NCI-H1105 treated with DMSO at 0.1 percent for 48 hours (cell line): ENCODE measurements at regions not wholly inside any gene's neighbourhood (a gene's known extent, or its start where the extent isn't known, plus 50 kb on each side); places are given as distances from the start of the nearest gene placed in this dataset.
A peak's percentile ranks its signal among the peaks of the same experiment; 100 is the strongest.

ENCODE experiments used
- DNase-seq: peaks from one replicate; lab custom pipeline; 2025; lab: John Stamatoyannopoulos, UW

GRCh38 chr2:60400462-60401246 lies 152.8 kb downstream of the BCL11A start:
- no peak for DNase-seq

DNA sequence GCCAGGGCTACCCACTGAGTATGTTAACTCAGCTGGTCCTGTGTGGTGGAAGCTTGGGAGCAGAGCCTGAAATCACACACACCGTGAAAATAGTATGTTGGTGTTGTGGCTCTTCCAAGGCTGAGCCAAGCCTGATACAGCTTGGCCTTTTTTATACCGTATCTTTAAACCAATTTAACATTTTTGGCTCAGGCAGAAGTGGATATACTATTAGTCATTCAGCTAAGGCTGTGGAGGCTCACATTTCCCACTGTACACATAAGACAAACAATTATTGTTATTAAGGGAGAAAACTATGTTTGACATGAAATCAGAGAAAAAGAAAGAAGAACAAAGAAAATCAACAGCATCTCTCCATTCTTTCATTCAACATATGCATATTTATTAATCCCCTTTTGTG lies 159.0 kb downstream of the BCL11A start:
- no peak for DNase-seq

DNA sequence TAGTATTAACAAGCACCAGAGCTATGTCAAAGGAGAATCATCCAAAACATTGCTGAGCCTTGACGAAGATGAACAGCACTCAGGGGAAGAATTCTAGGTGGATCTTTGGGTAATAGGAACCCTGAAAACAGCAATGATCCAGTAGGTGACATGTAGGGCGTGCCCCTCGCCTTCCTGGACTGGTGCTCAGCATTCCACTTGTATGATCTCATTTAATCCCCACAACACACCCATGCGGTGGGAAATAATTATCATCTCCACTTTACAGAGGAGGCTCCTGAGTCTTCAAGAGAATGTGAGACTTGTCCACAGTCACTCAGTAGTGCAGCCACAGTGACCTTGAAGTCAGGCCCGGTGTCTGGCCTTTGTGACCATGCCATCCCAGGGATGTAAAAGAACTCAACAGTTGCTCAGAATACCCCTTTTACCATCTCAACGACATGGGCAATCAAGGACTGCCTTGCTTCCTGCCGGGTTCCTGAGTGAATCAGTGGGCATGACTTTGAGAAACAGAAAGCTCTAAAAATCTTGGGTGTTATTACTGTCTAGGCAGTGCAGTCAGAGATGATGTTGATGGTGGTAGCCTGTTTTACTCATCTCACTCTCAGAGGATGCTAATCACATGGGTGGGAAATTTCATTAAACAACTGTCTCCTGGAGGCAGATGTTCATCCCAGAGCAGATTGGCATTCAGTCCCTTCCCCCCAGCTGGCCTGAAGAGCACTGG lies 161.6 kb downstream of the BCL11A start:
- no peak for DNase-seq

- no peak for DNase-seq
Measured at GRCh38 chr2:60391230-60391629, 162.2 kb downstream of the BCL11A start.

DNA sequence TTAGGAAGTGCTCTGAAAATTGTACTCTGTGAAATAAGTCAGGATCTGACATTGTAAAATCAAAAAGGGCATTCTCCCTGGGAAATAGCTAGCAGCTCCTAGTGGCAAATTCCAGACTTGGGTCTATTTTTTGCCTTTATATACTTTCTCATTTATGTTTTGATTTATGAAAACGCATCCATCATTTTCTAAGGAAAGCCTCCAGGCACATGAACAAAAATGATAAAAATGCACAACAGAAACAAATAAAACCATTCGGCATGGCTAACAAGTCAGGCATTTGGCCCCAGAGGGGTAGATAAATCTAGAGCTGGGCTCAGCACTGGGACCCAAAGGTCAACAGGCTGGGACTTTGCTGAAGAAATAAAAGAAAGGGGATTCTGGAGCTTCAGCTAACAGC lies 167.0 kb downstream of the BCL11A start:
- no peak for DNase-seq

DNA sequence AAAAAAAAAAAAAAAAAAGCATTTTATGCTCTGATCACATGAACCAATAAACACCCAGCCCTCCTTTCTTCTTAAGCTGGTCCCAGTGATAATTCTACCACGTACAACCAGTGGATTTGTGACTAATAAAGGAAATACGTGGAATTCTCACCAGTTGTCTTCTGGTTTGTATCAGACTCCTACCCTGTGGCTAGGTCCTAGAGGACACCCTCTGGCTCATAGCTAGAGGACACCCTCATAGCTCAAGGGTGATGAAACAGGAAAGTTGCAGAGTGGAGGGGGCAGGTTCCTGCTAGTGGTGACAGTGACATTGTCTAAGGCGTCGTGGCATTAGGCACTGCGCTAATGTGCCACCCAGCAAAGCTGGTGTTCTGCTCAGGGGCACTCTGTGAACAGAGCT lies 167.8 kb downstream of the BCL11A start:
- no peak for DNase-seq

- DNase-seq, result no peak
Measured at GRCh38 chr2:60383401-60384143, 169.9 kb downstream of the BCL11A start.

DNA sequence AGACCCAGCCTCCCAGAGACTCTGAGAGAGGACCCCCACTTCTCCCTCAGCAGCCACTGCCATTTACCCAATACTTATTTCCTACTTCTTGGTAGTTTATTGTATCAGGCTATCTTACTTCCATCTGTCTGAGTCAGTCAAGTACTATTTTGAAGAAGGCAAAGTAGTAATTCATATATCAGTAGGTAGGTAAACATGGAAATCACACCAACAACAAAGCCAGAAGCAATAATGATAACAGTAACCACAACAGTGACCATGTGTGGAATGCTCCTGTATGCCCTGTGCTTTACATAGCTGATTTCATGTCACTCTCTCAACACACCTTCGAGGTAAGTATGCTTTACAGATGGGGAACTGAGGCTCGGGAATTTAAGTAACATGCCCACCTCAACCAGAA lies 173.0 kb downstream of the BCL11A start:
- DNase-seq, result no peak

DNA sequence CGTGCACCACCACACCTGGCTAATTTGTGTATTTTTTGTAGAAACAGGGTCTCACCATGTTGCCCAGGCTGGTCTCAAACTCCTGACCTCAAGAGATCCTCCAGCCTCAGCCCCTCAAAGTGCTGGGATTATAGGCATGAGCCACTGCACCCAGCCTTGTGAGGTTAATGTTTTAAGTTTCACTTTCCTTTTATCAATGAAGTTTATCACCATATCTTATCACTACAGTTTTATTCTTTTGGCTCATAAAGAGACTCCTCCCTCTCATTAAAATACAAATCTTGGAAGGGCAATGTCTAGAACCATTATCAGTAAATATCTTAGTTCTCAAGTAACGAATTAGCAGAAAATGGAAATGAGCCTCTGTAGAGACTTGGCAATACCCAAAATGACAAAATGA lies 173.8 kb downstream of the BCL11A start:
- no peak for DNase-seq

DNA sequence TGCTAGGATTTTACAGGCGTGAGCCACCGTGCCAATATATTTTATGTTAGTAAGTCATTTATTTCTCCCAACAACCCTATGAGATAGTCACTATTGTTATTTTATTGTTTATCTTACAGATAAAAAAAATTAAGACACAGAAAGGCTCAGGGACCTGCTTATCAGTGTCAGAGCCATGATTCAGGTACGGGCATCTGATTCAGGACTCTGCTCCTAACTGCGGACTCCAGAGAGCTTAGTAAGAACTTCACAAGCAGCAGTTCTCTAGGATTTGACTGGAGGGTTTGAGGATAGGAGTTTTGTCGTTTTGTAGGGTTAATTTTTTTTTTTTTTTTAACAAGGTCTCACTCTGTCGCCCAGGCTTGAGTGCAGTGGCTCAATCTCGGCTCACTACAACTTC lies 174.2 kb downstream of the BCL11A start:
- no peak for DNase-seq

DNA sequence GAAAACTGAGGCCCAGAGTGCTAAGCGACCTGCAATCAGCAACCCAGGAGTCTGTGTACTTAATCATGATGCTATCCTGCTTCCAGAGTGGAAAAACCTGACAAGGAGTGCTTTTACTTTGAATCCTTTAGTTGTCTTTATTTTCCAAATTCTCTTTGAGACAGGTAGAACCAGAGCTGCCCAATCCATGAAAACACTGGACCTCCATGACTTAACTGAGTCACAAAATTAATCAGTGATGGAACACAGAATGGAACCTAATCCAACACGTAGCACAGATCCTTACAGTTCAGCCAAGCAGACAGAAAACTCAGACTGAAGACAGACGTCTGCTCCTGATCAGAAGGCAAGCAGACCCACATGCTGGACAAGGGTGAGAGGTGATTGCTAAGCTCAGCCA lies 175.6 kb downstream of the BCL11A start:
- DNase-seq, result no peak

DNA sequence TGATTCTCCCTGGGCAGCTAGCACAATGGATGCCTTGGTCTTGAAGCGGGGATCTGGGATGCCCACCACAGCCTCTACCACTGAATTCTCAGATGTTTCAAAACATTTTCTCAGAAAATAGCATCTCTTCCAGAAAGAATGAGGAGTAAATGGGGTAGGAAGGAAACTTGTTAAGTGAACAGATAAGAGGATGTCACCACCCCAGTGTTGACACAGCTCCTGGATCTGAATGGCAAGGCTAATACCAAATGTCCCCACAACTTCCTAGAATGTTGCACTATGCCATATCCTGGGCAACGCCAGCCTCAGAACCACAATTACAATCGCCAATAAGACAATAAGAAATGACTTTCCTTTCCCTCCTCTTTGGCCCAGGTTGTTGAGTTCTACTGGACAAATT lies 177.2 kb downstream of the BCL11A start:
- DNase-seq, result no peak

DNA sequence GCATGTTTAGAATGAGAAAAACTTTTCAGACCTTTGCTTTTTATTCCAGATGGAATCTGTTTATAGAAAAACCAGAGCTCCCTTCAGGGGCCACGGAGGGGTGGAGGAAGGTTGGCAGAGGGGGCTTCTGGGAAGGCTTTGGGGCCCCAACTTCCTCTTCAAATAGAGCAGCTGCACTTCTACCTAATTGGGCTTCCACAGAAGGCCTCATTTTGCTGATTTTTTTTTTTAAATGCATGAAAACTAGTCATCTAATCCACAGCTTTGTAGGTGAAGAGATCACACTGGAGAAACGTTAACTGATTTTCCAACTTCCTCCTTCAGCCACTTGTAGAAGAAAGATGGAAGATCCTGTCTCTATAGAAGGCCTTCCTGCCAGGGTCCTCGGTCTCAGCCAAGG lies 181.8 kb downstream of the BCL11A start:
- no peak for DNase-seq

- no peak for DNase-seq
Measured at GRCh38 chr2:60371219-60371618, 182.2 kb downstream of the BCL11A start.

DNA sequence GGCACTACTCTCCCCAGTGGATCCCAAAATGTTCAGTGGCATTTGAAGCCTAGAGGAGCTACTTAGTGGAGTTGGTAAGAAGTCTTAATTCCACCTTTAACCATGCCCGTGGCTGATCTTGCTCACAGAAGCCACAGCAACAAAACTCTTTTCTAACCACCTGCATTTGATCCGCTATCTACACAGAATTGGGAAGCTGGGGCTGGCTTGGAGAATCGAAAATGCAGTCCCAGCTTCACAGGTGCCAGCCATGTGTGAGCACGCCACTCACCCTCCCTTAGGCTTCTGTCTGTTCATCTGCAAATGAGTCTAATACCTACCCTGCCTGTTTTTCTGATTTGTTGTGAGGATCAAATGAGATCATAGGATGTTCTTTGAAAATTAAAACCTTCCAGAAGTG lies 182.6 kb downstream of the BCL11A start:
- no peak for DNase-seq

GRCh38 chr2:60368456-60368855 lies 185.0 kb downstream of the BCL11A start:
- DNase-seq, result no peak

GRCh38 chr2:60366135-60366712 lies 187.2 kb downstream of the BCL11A start:
- DNase-seq, result no peak

DNA sequence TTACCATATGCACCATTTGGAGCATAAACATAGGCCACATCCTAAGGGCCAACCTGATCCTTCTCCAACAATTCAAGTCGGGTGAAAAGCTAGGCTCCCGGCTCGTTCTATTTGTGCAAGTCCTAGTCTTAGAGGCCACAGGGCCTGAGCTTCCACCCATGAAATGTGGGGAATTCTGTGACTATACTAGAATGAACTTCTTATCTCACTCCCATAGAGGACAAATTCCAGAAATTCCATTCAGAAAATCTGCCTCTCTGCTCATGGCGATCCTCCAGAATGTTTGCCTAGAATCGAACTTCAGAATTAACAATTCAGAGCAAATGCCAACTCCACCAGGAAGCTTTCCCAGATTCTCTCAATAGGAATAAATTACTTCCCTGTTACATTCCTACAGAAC lies 187.9 kb downstream of the BCL11A start:
- no peak for DNase-seq

DNA sequence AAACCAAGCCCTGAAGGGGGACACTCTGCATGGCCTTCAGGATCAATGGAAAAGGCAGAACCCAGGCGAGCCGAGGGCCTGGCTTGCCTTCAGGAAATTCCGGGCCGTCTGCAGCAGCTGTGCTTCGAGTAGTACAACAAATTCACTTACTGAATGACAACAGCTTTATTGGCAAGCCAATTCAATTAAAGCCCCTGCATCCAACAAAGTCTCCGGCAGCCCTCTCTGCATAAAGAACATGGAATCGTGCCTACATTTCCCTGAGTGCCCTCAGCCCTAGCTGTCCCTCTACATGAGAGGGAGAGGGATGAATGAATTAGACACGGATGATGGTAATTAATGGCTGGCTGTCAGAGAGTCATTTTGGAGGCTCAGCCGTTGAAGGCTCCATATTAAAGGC lies 189.0 kb downstream of the BCL11A start:
- peak; percentile 76 for DNase-seq

GRCh38 chr2:60361498-60361897 lies 192.0 kb downstream of the BCL11A start:
- DNase-seq, result no peak

GRCh38 chr2:60359569-60359968 lies 193.9 kb downstream of the BCL11A start:
- no peak for DNase-seq

DNA sequence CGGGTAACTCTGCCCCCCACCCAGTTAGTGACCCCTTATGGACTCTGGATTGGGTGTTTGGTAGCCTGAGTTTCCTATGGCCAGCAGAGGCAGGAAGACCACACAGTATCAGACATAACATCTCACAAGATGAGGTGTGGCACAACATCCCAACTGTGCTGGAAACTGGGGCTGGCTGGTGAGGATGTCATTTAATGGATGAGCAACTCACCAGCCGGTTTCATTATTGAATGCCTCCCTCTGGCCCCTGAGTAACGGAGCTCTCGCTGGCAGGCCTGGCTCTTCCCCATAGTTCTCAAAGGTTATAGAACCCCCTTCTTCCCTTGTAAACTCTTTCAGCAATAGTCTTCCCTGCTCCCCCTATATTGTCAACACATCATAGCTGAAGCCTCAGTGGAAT lies 195.0 kb downstream of the BCL11A start:
- no peak for DNase-seq

DNA sequence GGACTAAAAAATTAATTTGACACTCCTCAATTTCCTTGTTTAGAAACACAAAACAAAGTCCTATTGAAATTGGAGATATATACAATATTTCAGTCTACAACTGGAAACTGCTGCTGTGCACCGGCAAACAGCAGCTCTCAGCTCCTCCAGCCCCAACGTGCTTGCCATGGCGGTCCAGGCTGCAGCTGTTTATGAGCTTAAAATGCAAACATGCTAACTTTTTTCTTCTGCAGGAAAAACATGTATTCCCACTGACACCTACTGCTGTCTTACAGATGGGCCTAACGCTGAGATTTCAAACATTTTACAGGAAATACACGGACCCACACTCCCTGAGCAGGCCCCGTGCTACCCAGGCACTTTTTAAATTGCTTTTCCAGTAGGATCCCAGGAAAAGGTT lies 195.5 kb downstream of the BCL11A start:
- no peak for DNase-seq
